OCI-LY7 (cell line): ENCODE measurements at regions not wholly inside any gene's neighbourhood (a gene's known extent, or its start where the extent isn't known, plus 50 kb on each side); places are given as distances from the start of the nearest gene placed in this dataset.

Source experiments
- EZH2phosphoT487 ChIP-seq: fragments of 200-600 bp; sonication (generic); IDR thresholded peaks from 2 replicates; pipeline ENCODE4 v1.6.1; 2018; ENCODE audit warnings: low read depth, borderline replicate concordance, mild to moderate bottlenecking, mixed run types, antibody characterized with exemption, low read length, moderate library complexity, mixed read lengths
- TF ChIP-seq, protein P1 (sequence below): fragments of 200-600 bp; sonication (generic); conservative IDR thresholded peaks from 2 replicates; pipeline ENCODE4 v1.5.1; 2014; ENCODE audit warnings: mild to moderate bottlenecking, antibody characterized with exemption, low read length, moderate library complexity, mixed read lengths

DNA sequence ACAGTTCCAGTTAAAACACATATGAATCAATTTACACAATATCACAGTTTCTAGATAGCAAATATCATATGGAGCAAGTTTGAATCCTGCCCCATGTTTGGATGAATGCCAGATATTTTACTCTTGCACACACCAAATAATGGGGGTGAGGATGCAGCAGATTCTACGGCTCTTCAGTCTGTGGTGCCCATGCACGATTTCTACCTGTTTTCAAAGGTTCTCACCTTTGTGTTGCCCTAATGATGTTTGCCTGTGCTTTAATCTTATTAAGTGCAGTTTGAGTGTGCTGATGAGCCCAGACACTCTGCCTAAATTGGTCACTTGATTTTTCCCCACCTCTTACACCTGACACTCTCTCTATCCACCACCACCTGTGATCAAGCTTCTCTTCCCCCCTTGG is 119.6 kb downstream of the NPY start:
- TF ChIP-seq, protein P1, sequence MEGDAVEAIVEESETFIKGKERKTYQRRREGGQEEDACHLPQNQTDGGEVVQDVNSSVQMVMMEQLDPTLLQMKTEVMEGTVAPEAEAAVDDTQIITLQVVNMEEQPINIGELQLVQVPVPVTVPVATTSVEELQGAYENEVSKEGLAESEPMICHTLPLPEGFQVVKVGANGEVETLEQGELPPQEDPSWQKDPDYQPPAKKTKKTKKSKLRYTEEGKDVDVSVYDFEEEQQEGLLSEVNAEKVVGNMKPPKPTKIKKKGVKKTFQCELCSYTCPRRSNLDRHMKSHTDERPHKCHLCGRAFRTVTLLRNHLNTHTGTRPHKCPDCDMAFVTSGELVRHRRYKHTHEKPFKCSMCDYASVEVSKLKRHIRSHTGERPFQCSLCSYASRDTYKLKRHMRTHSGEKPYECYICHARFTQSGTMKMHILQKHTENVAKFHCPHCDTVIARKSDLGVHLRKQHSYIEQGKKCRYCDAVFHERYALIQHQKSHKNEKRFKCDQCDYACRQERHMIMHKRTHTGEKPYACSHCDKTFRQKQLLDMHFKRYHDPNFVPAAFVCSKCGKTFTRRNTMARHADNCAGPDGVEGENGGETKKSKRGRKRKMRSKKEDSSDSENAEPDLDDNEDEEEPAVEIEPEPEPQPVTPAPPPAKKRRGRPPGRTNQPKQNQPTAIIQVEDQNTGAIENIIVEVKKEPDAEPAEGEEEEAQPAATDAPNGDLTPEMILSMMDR = no peak
- no peak for TF ChIP-seq EZH2phosphoT487
